Peyer's patch (tissue), 4 donors: ENCODE measurements at regions not wholly inside any gene's neighbourhood (a gene's known extent, or its start where the extent isn't known, plus 50 kb on each side); places are given as distances from the start of the nearest gene placed in this dataset.

Experiments used
- CTCF ChIP-seq, 6 experiments: fragments of 450-650 bp in 4 of 6; fragments of 200-600 bp in 2 of 6; sonication (generic) in 1 of 6; IDR thresholded peaks; one replicate each; pipeline ENCODE4 v1.5.1; 2017 to 2019; ENCODE audit warnings: antibody characterized with exemption in 6 of 6, mild to moderate bottlenecking in 3 of 6, moderate library complexity in 1 of 6
- POLR2A ChIP-seq, 2 donors: fragments of 450-650 bp; IDR thresholded peaks; one replicate each; pipeline ENCODE4 v1.5.1; 2017; ENCODE audit warnings: antibody characterized with exemption in 2 of 2, mild to moderate bottlenecking in 2 of 2, moderate library complexity in 2 of 2

- no peak for TF ChIP-seq CTCF (IDR thresholded peaks at IDR 0.05)
- TF ChIP-seq POLR2A (IDR thresholded peaks at IDR 0.05): no peak
These were observed 87.0 kb upstream of the THY1 start for GRCh38 chr11:119509969-119510401.
